ENCODE measurements at regions not wholly inside any gene's neighbourhood (a gene's known extent, or its start where the extent isn't known, plus 50 kb on each side); places are given as distances from the start of the nearest gene placed in this dataset.

DNA sequence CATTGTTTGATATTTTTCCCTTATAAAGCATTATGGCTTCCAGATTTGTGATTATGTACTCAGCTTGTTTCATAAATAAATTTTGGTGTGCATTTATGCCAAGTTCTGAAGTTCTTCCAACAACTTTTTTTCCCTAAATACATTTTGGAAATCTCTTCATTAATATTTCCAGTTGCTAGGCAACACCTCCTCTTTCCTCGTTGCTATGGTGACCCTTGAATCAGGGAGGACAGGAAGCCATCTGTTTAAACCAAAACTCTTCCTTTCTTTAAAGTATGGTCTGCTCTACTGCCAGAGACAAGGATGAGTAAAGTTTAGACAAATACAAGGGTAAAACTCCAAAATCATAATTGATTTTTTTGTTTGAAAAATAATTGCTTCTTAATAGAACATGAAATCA, 779.3 kb downstream of the CDH9 start:
- TF ChIP-seq, protein P1, sequence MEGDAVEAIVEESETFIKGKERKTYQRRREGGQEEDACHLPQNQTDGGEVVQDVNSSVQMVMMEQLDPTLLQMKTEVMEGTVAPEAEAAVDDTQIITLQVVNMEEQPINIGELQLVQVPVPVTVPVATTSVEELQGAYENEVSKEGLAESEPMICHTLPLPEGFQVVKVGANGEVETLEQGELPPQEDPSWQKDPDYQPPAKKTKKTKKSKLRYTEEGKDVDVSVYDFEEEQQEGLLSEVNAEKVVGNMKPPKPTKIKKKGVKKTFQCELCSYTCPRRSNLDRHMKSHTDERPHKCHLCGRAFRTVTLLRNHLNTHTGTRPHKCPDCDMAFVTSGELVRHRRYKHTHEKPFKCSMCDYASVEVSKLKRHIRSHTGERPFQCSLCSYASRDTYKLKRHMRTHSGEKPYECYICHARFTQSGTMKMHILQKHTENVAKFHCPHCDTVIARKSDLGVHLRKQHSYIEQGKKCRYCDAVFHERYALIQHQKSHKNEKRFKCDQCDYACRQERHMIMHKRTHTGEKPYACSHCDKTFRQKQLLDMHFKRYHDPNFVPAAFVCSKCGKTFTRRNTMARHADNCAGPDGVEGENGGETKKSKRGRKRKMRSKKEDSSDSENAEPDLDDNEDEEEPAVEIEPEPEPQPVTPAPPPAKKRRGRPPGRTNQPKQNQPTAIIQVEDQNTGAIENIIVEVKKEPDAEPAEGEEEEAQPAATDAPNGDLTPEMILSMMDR (IDR thresholded peaks at IDR 0.05; ENCODE audit: low read depth, low read length), result no peak
- no peak for TF ChIP-seq MAX (IDR thresholded peaks at IDR 0.05; ENCODE audit: low read depth, low read length)
- no peak for TF ChIP-seq MYC (IDR thresholded peaks at IDR 0.05; ENCODE audit: low read depth, low read length)
- no peak for TF ChIP-seq POLR2A (IDR thresholded peaks at IDR 0.05; ENCODE audit: extremely low read depth, insufficient read length)
- DNase-seq (ENCODE audit: low read depth), result no peak
- no peak overlapping the region for H3K4me3 ChIP-seq (ENCODE audit: low read depth, low read length)

GRCh38 chr5:26245321-26245720, 793.1 kb downstream of the CDH9 start:
- no peak overlapping the region for H3K4me3 ChIP-seq (ENCODE audit: low read depth, low read length)
- no peak for DNase-seq (ENCODE audit: low read depth)
- no peak for TF ChIP-seq POLR2A (IDR thresholded peaks at IDR 0.05; ENCODE audit: extremely low read depth, insufficient read length)
- no peak for TF ChIP-seq MYC (IDR thresholded peaks at IDR 0.05; ENCODE audit: low read depth, low read length)
- TF ChIP-seq MAX (IDR thresholded peaks at IDR 0.05; ENCODE audit: low read depth, low read length), result no peak
- TF ChIP-seq, protein P1 (IDR thresholded peaks at IDR 0.05; ENCODE audit: low read depth, low read length), result no peak

- DNase-seq (ENCODE audit: low read depth), result no peak
- no peak overlapping the region for H3K4me3 ChIP-seq (ENCODE audit: low read depth, low read length)
- no peak for TF ChIP-seq MAX (IDR thresholded peaks at IDR 0.05; ENCODE audit: low read depth, low read length)
- no peak for TF ChIP-seq POLR2A (IDR thresholded peaks at IDR 0.05; ENCODE audit: extremely low read depth, insufficient read length)
- TF ChIP-seq, protein P1 (IDR thresholded peaks at IDR 0.05; ENCODE audit: low read depth, low read length), result no peak
- TF ChIP-seq MYC (IDR thresholded peaks at IDR 0.05; ENCODE audit: low read depth, low read length), result no peak
Observed at GRCh38 chr5:26239588-26239987, 798.8 kb downstream of the CDH9 start.

- TF ChIP-seq, protein P1 (IDR thresholded peaks at IDR 0.05; ENCODE audit: low read depth, low read length), result no peak
- no peak for TF ChIP-seq MYC (IDR thresholded peaks at IDR 0.05; ENCODE audit: low read depth, low read length)
- no peak for TF ChIP-seq MAX (IDR thresholded peaks at IDR 0.05; ENCODE audit: low read depth, low read length)
- no peak for TF ChIP-seq POLR2A (IDR thresholded peaks at IDR 0.05; ENCODE audit: extremely low read depth, insufficient read length)
- DNase-seq (ENCODE audit: low read depth), result no peak
- no peak overlapping the region for H3K4me3 ChIP-seq (ENCODE audit: low read depth, low read length)
Observed at GRCh38 chr5:26237489-26237888, 800.9 kb downstream of the CDH9 start.

DNA sequence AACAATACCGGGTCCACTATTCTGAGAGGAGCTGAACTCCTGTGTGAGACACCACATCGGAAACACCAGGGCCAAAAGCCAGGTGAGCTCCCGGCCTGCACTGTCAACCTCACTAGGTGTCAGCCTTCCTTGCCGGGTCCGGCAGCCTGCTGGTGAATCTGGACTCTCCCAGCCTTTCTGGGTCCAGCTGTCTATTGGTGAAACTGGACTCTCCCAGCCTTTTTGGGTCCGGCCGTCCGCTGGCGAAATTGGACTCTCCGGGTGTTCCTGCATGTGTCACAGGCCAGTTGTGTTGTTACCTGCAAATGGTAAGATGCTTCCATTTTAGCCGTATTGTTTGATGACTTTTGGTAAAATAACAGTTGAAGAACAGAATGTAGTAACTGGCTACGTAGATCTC, 801.5 kb downstream of the CDH9 start:
- no peak for DNase-seq (ENCODE audit: low read depth)
- TF ChIP-seq MAX (IDR thresholded peaks at IDR 0.05; ENCODE audit: low read depth, low read length), result no peak
- H3K4me3 ChIP-seq (ENCODE audit: low read depth, low read length), result no peak overlapping the region

- no peak for DNase-seq (ENCODE audit: low read depth)
- TF ChIP-seq, protein P1 (IDR thresholded peaks at IDR 0.05; ENCODE audit: low read depth, low read length), result no peak
- TF ChIP-seq POLR2A (IDR thresholded peaks at IDR 0.05; ENCODE audit: extremely low read depth, insufficient read length), result no peak
- TF ChIP-seq MYC (IDR thresholded peaks at IDR 0.05; ENCODE audit: low read depth, low read length), result no peak
- no peak for TF ChIP-seq MAX (IDR thresholded peaks at IDR 0.05; ENCODE audit: low read depth, low read length)
- no peak overlapping the region for H3K4me3 ChIP-seq (ENCODE audit: low read depth, low read length)
Observed at GRCh38 chr5:26232706-26233105, 805.7 kb downstream of the CDH9 start.

Data from NB4 (cell line).